GM18520 (cell line): ENCODE measurements at regions not wholly inside any gene's neighbourhood (a gene's known extent, or its start where the extent isn't known, plus 50 kb on each side); places are given as distances from the start of the nearest gene placed in this dataset.

Source experiments
- ATAC-seq: cut with Tn5 transposase; IDR thresholded peaks from one replicate; pipeline ENCODE4 v1.9.1; 2021; ENCODE audit not compliant: unreplicated experiment

- ATAC-seq = no peak
These were observed 1635.9 kb upstream of the LRRTM1 start for GRCh38 chr2:81940266-81940955.

- ATAC-seq = no peak
These were observed 1633.4 kb upstream of the LRRTM1 start for GRCh38 chr2:81937944-81938343.

DNA sequence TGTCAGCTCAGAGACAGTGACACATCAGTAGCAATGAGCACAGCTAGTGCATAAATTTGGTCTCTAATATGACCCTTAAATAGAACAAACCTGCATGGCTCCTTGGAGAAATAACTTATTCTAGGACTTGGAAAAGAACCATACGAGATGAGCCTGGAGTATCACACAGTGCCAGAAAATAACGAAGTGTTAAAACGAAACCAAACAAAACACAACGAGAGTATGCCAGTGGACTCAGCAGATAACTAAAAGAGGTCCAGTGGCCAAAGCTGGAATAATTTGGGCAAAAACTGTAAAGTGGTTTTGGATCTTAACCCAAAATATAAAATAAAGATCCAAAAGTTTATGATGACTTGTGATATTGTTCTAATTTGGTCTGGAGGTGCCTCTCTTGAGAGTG is 1599.0 kb upstream of the LRRTM1 start:
- ATAC-seq = no peak

DNA sequence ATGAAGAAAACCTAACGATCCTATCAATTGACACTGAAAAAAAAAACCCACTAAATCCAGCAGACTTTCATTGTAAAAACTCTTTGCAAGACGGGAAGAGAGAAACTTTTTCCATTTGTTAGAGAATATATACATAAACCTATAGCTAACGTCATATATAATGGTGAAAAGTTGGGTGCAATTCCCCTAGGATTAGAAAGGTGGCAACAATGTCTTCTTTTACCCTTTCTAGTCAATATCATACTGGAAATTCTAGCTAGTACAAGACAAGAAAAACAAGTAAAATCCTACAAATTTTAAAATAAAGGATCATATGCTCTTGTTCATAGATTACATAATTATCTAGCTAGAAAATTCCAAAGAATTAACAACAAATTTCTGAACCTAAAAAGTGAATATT is 1596.5 kb upstream of the LRRTM1 start:
- no peak for ATAC-seq

DNA sequence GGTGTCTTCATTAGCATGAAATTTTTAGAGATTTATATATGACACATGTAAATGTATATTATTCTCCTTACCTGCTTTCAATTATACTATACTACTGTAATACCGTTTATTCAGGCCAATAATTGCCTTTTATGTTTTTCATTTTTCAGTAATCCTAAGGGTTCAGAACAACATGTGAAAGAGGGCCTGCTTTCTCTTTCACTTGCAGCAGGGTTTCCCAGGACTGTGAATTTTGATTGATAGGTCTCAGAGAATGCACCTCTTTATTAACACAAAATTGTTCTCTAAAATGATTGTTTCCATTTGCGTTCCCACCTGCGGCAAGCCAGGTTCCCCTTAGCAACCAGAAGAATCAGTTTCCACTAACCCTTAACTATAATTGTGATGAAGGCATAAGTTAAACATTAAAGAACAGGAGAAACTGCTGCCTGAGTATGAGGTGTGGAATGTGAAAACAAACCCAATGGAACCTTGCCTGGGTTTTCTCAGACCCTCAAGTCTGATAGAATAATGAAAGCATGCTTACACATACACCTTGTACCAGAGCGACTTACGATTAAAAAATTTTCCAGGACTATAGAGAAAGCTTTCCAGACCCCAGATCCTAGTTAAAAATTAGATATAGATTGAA is 1591.2 kb upstream of the LRRTM1 start:
- no peak for ATAC-seq

DNA sequence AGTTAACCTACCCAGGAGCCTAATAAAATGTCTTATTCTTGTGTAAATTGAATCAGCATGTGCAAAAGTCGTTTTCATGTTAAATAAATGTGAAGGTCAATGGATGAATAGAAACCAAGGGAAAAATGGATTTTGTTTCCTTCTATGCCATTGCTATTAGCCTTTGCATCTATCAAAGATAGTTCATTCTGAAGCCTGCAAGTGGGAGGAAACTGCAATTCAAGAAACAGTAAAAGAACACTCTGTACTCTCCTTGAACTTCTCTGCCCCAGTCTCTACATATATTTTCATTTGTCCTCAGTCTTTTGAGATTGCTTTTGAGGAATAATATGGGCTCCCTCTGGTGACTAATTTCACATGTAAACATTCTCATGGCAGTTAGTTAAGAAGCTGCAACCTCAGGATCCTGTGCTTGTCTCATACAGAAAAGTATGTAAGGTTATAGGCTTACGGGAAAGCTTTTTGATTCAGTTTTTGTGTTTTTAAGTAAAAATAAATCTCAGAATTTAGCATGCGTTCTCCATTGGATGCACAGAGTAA is 1590.0 kb upstream of the LRRTM1 start:
- no peak for ATAC-seq

- ATAC-seq = no peak
These were observed 1572.1 kb upstream of the LRRTM1 start for GRCh38 chr2:81876624-81877023.

DNA sequence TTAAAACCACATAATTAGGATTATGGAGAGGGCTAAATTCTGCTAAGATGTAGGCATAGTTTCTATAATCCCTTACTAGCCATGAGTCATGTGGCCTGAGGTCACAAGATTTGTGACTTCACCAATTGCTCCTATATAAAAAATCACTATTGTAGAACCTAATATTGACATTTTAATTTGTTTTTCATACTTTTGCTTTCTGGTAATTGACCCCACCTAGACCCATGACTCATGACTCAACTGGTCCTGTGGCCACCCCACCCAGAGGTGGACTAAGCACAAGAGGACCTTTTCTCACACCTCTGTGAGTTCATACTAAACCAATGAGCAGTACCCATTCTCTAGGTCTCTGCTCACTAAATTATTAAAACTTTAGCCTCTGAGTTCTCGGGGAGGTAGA is 1567.5 kb upstream of the LRRTM1 start:
- no peak for ATAC-seq

DNA sequence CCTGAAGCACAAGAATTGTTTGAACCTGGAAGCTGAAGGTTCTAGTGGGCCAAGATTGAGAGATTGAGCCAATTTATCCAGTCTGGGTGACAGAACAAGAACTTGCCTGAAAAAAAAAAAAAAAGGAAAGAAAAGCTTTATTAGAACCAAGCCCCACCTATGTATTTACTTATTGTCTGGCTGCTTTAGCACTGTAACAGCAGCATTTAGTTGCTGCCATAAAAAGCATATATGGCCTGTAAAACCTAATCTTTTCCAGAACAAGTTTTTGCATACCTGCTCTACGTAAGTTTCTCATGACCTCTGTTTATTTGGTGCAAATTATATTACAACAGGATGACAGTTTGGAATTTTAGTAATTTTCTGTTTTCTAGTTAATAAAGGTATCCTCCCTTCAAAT is 1565.6 kb upstream of the LRRTM1 start:
- ATAC-seq = no peak

GRCh38 chr2:81858998-81859397 is 1554.4 kb upstream of the LRRTM1 start:
- ATAC-seq = no peak

DNA sequence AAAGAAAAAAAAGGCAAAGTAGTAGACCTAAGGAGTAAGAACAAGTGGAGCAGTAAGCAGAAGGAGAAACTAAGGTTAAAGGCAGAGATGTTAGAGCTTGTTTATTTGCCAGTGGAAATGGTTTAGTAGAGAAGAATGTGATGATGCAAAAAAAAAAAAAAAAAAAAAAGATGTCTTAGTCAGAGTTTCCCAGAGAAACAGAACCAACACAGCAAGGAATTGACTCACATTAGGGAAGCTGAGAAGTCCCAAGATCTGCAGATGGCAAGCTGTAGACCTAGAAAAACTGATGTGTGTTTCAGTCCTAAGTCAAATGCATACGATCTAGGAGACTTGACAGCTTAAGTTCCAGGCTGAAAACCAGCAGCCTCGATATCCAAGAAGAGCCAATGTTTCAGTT is 1548.8 kb upstream of the LRRTM1 start:
- ATAC-seq = no peak

- no peak for ATAC-seq
These were observed 1548.1 kb upstream of the LRRTM1 start for GRCh38 chr2:81852651-81853050.

DNA sequence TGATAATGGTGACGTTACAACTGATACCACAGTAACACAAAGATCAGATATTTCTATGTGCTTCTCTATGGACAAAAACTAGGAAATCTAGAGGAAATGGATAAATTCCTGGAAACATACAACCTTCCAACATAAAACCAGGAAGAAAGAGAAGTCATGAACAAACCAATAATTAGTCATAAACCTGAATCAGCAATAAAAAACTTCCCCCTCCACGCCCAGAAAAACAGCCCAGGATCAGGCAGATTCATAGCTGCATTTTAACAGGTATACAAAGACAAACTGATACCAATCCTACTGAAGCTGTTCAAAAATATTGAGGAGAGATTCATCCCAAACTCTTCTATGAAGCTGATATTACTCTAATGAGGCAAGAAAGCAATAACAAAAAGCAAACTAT is 1535.2 kb upstream of the LRRTM1 start:
- ATAC-seq = no peak

GRCh38 chr2:81835321-81836000 is 1530.9 kb upstream of the LRRTM1 start:
- no peak for ATAC-seq

- no peak for ATAC-seq
These were observed 1482.3 kb upstream of the LRRTM1 start for GRCh38 chr2:81786811-81787210.

- no peak for ATAC-seq
These were observed 1462.8 kb upstream of the LRRTM1 start for GRCh38 chr2:81767187-81767912.

GRCh38 chr2:81747481-81748070 is 1443.0 kb upstream of the LRRTM1 start:
- no peak for ATAC-seq

- ATAC-seq = no peak
These were observed 1435.4 kb upstream of the LRRTM1 start for GRCh38 chr2:81739966-81740365.

DNA sequence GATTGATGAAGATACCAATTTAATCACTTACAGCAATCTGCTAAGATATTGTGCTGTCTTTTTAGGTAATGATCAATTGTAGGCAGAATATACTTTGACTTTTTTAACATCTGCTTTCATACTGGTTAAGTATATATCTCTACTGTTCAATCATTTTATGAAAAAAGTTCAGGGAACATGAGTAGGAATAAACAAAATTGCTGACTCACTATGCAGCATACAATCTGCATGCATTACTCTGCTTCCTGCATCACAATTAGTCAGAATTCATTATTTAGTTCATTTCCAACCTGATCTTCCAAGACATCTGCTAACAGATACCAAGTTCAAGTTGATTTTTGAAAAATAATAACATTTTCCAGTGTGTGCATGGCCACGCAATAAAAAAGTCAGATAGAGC is 1430.4 kb upstream of the LRRTM1 start:
- ATAC-seq = no peak

- no peak for ATAC-seq
These were observed 1410.3 kb upstream of the LRRTM1 start for GRCh38 chr2:81714817-81715216.

DNA sequence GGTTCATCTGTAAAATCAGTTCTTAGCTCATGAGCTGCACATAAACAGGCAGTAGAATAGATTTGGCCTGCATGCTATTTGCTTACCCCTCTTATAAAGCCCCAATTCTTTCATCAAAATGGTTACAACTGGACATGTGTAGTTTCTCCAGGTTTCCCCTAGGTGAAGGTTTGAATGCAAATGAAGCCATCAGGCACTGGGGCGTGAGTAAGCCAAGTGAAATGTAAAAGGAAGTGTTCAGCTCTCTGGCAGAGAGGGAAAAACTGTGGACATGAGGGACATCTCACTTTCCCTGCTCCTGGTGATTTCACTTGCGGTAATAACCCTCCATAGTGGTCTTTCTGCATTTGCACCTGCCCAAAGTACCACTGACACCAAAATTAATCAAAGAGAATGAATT is 1402.3 kb upstream of the LRRTM1 start:
- ATAC-seq = no peak
